ENCODE measurements at regions not wholly inside any gene's neighbourhood (a gene's known extent, or its start where the extent isn't known, plus 50 kb on each side); places are given as distances from the start of the nearest gene placed in this dataset.

- H3K36me3 ChIP-seq: no peaks in the 10 kb centered on the region
- no peak for DNase-seq
- no peak overlapping the region for H3K4me3 ChIP-seq (ENCODE audit: low read depth, low read length)
- no peak overlapping the region for H3K27ac ChIP-seq
- no peak for TF ChIP-seq CTCF (IDR thresholded peaks at IDR 0.05; ENCODE audit: low read depth, low read length)
- no peaks in the 10 kb centered on the region for H3K27me3 ChIP-seq (ENCODE audit: insufficient read depth, low read depth, severe bottlenecking)
- no peaks in the 10 kb centered on the region for H3K9me3 ChIP-seq (ENCODE audit: severe bottlenecking)
Measured at GRCh38 chr7:11247545-11247944, 273.9 kb downstream of the PHF14 start.

GRCh38 chr7:11251436-11251835, 277.8 kb downstream of the PHF14 start:
- H3K27ac ChIP-seq: no peak overlapping the region
- H3K4me3 ChIP-seq (ENCODE audit: low read depth, low read length): no peak overlapping the region
- no peak for DNase-seq
- no peaks in the 10 kb centered on the region for H3K9me3 ChIP-seq (ENCODE audit: severe bottlenecking)
- H3K27me3 ChIP-seq (ENCODE audit: insufficient read depth, low read depth, severe bottlenecking): no peaks in the 10 kb centered on the region
- TF ChIP-seq CTCF (IDR thresholded peaks at IDR 0.05; ENCODE audit: low read depth, low read length): no peak
- H3K36me3 ChIP-seq: no peaks in the 10 kb centered on the region

- Histone ChIP-seq H3K9me3 (ENCODE audit: severe bottlenecking) (no peaks in the 10 kb centered on the region), H3K27me3 (ENCODE audit: insufficient read depth, low read depth, severe bottlenecking) (no peaks in the 10 kb centered on the region), H3K27ac (no peak overlapping the region), H3K4me3 (ENCODE audit: low read depth, low read length) (no peak overlapping the region), H3K36me3 (no peaks in the 10 kb centered on the region)
- no peak for TF ChIP-seq CTCF (IDR thresholded peaks at IDR 0.05; ENCODE audit: low read depth, low read length)
- no peak for DNase-seq
Measured at GRCh38 chr7:11252011-11252607, 278.4 kb downstream of the PHF14 start.

GRCh38 chr7:11252705-11253272, 279.1 kb downstream of the PHF14 start:
- Histone ChIP-seq H3K9me3 (ENCODE audit: severe bottlenecking) (no peaks in the 10 kb centered on the region), H3K27ac (no peak overlapping the region), H3K27me3 (ENCODE audit: insufficient read depth, low read depth, severe bottlenecking) (no peaks in the 10 kb centered on the region), H3K36me3 (no peaks in the 10 kb centered on the region), H3K4me3 (ENCODE audit: low read depth, low read length) (no peak overlapping the region)
- DNase-seq: no peak
- TF ChIP-seq CTCF (IDR thresholded peaks at IDR 0.05; ENCODE audit: low read depth, low read length): no peak

GRCh38 chr7:11256501-11256900, 282.8 kb downstream of the PHF14 start:
- Histone ChIP-seq H3K36me3 (no peaks in the 10 kb centered on the region), H3K4me3 (ENCODE audit: low read depth, low read length) (no peak overlapping the region), H3K9me3 (ENCODE audit: severe bottlenecking) (no peaks in the 10 kb centered on the region), H3K27ac (no peak overlapping the region), H3K27me3 (ENCODE audit: insufficient read depth, low read depth, severe bottlenecking) (no peaks in the 10 kb centered on the region)
- DNase-seq: no peak
- TF ChIP-seq CTCF (IDR thresholded peaks at IDR 0.05; ENCODE audit: low read depth, low read length): no peak

GRCh38 chr7:11261470-11261869, 287.8 kb downstream of the PHF14 start:
- Histone ChIP-seq H3K4me3 (ENCODE audit: low read depth, low read length) (no peak overlapping the region), H3K27ac (no peak overlapping the region), H3K27me3 (ENCODE audit: insufficient read depth, low read depth, severe bottlenecking) (no peaks in the 10 kb centered on the region), H3K9me3 (ENCODE audit: severe bottlenecking) (no peaks in the 10 kb centered on the region), H3K36me3 (no peaks in the 10 kb centered on the region)
- DNase-seq: no peak
- no peak for TF ChIP-seq CTCF (IDR thresholded peaks at IDR 0.05; ENCODE audit: low read depth, low read length)
